HuH-7 (cell line): ENCODE measurements at regions not wholly inside any gene's neighbourhood (a gene's known extent, or its start where the extent isn't known, plus 50 kb on each side); places are given as distances from the start of the nearest gene placed in this dataset.

Experiments used
- DNase-seq: peaks from one replicate; pipeline ENCODE4 v3.0.0; 2011; ENCODE audit warnings: low spot score

DNA sequence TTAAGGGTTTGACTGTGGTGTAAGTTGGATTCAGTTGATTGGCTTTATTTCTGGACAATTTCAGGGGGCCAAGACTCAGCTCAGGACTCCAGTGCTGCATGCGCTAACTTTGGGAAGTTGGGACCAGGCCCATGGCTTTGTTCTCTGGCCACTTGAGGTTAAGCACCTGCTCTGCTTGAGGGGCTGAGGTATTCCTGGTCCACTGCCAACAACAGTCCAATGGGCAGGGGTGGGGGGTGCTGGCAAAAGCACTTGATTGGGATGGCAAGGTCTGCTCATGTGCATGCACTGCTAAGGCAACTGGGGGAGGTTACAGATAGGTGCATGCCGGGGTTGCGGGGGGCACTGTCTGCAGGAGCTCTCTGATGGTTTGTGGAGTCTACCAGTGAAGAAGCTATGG lies 52.6 kb upstream of the ASB17 start:
- no peak for DNase-seq

GRCh38 chr1:75985827-75986226 lies 53.6 kb upstream of the ASB17 start:
- DNase-seq, result no peak

GRCh38 chr1:75986478-75986877 lies 54.3 kb upstream of the ASB17 start:
- no peak for DNase-seq

GRCh38 chr1:75989121-75989520 lies 56.9 kb upstream of the ASB17 start:
- no peak for DNase-seq

DNA sequence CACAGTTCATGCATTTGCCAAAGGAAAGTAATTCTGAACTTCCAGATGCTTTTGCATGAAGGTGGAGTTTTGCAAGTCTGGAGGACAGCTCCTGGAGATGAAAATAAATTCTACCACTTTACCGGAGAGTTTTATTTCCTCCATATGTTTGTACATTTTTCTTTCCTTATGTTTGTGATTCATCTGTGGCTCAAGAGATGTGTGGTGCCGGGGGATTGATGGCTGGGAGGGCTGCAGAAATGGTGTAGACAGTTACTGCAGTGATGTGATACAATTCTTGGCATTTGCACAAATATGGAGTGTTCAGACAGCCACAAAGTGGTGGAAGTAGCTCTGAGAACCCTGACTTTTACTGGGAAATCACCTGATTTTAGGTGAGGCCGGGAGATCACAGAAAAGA lies 58.5 kb upstream of the ASB17 start:
- DNase-seq, result no peak

DNA sequence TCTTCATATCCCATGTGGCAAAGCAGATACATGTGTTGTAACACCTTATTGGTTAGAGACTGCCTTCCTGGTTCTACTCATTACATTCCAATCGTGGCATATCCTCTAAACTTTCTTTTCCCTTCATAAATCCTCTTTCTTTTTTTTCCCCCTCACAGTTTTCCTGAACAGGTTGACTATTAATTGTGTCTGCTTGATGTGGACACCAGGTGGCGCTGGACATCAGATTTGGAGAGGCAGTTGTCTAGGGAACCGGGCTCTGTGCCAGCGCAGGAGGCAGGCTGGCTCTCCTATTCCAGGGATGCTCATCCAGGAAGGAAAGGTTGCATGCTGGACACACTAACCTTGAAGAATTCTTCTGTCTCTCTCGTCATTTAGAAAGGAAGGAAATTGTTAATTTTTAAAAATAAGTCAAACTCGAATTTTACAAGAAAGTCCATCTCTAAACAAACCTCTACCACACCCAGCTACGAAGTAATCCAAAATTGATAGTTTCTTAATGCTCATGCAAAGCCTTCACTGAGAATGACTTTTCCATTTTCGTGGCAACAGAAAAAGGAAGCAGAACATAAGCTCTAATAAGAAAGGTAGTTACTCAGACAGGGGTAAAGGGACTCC lies 59.4 kb upstream of the ASB17 start:
- peak; percentile 32 for DNase-seq

DNA sequence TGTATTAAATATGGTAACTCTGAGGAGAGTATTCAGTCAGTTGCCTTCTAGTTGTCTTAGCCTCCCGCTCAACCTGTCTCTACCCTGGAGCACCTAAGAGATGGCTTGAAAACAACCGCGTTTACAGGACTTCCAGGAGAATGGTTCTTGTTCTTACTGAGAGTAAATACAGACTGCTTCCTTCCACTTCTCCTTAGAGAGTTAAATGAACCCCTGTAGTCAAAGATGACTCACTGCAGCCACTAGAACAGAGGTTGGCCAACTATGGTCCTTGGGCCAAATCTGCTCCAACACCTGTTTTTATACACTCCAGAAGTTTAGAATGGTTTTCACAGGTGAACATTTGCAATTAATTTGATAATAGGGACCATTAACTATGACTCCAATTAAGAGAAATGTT lies 60.1 kb upstream of the ASB17 start:
- no peak for DNase-seq

DNA sequence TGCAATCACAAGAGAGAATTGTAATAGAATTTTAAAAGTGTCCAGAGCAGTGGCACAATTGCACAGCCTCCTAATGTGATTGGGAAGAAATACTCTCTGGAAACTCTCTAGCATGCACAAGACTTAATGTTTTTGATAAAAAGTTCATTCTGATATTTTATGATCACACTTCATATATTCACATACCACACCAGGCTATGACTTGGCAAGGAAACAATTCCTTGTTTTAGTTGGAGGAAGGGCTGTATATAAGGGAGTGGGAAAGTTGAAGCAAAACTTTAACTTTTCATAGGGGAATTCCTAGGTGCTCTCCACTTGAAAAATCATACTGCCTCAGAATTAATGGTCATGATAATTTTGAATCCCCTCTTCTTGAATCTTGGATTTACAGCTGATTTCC lies 61.5 kb upstream of the ASB17 start:
- DNase-seq, result no peak

DNA sequence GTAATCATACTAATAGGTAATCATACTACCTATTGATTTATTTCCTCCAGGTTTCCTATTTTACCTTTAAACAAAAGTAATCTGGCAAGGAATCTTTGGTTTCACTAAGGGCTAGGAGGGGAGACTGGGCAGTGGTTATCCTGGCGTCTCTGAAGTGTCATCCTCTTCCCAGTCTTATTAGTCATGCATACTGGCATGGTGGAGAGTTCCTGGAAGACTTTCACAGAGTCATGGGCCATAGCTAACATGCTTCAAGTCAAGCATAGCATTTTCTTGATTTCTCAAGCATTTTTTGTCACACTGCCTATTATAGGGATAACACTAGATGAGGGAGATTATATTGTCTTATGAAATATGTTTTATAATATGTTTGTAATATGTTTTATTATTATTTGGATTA lies 64.0 kb upstream of the ASB17 start:
- no peak for DNase-seq

- no peak for DNase-seq
These were observed 66.8 kb upstream of the ASB17 start for GRCh38 chr1:75999034-75999433.

- no peak for DNase-seq
These were observed 70.6 kb upstream of the ST6GALNAC3 start for GRCh38 chr1:76003946-76004345.

GRCh38 chr1:76005765-76006164 lies 68.8 kb upstream of the ST6GALNAC3 start:
- no peak for DNase-seq

DNA sequence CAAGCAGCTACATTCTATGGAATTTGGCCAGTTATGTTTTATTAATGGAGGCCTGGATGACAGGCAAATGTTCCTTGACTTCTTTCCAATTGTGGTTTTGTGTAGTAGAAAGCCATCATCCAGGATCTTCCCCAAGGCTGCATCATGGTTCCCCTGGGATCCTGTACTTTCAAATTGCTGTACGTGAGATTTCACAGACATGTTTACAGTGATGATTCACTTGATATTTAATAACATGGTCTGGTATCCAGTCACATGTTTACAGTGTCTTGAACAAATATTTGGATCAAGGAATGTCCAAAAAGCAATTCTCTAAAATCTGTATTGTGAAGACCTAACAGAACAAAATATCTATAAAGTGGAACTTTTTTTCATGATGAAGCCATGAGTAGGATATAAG lies 68.3 kb upstream of the ST6GALNAC3 start:
- no peak for DNase-seq

GRCh38 chr1:76010802-76011201 lies 63.7 kb upstream of the ST6GALNAC3 start:
- no peak for DNase-seq

DNA sequence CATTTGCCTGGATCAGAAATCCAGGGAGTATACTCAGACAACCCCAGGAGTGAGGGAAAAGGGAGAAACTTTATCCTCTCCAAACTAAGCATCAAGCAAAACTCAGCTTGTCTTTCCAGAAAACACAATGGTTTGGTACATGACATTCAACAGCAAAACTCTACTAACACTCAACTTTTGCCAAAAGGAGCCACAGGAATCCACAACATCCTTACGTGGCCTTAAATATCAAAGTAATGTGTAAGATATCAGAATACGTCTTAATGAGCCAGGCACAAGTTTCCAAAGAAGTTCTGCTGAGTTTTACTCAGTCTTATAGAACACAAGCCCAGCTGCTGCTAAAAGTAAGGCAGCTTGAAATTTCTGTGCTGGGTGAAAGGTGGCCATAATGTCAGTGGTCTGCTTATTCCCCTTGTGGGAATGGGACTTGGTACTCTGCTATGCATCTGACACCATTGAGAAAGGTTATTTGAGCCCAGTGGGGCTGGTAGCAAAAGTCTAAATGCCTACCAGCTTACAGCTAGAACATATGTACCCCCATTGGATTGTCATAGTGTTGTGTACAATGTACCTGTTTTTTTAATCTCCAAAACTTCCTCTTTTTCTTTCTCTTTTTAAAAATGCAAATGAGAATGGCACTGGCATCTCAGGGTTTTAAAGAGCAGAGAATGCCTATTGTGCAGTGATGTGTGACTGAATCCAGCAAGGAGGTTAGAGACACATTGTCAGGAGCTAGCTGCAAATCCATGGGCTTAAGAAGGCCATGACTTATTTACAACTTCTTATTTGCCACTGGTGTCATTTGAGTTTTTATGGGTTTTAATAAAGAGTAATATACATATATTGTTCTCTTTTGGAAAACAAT lies 62.0 kb upstream of the ST6GALNAC3 start:
- DNase-seq, result no peak

- DNase-seq, result no peak
These were observed 61.4 kb upstream of the ST6GALNAC3 start for GRCh38 chr1:76013206-76013581.

DNA sequence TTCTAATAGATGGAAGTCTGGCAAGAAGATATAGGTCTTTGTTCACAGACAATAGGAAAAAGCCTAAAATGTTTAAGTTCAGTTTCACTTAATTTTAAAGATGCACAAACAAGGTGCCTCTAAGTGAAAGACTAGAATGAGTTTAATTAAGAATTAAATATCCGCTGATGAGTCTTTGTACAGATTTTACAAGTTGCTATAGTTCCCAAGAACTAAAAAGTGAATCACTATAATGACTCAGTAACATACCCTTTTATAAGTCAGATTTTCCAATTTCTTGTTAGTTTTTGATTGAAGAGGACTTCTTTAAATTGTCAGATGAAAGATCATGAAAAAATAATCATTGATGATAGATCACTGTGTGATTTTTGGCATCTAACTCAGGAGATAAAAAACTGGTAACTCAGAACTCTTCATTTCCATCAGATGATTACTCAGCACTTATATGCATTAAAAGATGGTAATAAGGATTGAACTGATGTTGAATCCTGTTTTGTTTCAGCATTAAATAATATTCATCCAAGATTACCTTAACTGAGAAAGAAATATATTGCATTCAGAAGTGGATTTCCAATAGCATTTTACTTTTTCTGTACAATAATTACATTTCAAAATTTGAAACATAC lies 59.0 kb upstream of the ST6GALNAC3 start:
- no peak for DNase-seq

GRCh38 chr1:76018045-76018444 lies 56.5 kb upstream of the ST6GALNAC3 start:
- DNase-seq, result no peak

- no peak for DNase-seq
These were observed 52.7 kb upstream of the ST6GALNAC3 start for GRCh38 chr1:76021846-76022245.

DNA sequence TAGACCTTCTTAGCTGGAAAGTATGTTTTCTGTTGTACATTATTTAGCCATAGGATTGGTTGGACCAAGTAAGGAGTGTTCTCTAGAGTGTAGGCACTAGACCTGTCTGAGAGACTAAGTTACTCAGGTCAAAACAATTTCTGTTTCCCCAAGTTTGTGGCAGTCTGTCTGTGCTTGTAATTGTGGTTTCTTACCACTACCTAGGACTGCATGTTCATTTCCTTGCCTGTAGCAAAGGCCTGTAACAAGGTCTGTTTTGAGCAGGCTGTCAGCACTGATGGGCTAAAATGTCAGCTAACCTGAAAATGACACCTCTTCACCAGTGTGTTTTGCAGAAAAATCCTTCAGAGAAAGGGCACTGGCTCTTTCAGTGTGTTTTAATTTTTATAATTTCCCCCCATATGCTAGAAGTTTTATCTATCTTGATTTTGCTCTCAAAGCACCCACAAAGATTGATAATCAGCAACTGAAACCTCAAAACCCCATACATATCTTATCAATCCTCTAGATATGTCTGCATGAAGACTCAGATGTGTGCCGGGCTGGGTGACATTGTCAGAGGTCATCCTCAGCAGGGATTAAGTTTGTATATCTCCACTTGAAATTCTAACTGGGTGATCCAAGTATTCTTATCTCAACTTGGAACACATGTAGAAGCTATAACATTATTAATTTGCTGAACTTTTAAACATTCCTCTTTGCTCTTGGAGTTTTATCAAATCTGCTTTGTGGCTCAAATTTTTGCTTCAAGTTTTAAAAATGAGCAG lies 50.7 kb upstream of the ST6GALNAC3 start:
- DNase-seq, result no peak
